C1 segment of cervical spinal cord (tissue), 14 donors: ENCODE measurements at regions not wholly inside any gene's neighbourhood (a gene's known extent, or its start where the extent isn't known, plus 50 kb on each side); places are given as distances from the start of the nearest gene placed in this dataset.

Experiments used
- DNase-seq, 14 donors: peaks; one replicate each; lab custom pipeline; 2025; lab: John Stamatoyannopoulos, UW

- DNase-seq: no peak
Measured at GRCh38 chr16:85187886-85188285, 75.6 kb upstream of the CIBAR2 start.

- DNase-seq: no peak
Measured at GRCh38 chr16:85188822-85189672, 76.8 kb upstream of the CIBAR2 start.

DNA sequence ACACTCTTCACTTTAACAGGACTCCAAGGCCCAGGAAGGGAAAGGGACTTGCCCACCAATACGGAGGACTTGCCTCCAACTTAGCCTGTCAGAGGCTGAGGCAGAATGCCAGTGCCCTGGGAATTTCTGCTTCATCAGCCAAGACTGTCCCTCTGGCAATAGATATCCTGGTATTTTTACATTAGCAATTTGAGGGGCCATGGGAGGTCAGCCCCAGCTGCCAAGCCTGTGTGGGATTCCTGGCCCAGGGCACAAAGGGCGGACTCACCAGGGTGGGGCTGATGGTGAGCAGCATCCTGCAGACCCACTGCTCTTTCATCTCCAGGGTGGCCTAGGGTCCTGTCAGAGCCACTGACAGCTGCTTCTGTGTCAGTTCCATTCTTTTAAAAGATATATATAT lies 78.3 kb upstream of the CIBAR2 start:
- DNase-seq: no peak

GRCh38 chr16:85191341-85191965 lies 79.2 kb upstream of the CIBAR2 start:
- no peak for DNase-seq

DNA sequence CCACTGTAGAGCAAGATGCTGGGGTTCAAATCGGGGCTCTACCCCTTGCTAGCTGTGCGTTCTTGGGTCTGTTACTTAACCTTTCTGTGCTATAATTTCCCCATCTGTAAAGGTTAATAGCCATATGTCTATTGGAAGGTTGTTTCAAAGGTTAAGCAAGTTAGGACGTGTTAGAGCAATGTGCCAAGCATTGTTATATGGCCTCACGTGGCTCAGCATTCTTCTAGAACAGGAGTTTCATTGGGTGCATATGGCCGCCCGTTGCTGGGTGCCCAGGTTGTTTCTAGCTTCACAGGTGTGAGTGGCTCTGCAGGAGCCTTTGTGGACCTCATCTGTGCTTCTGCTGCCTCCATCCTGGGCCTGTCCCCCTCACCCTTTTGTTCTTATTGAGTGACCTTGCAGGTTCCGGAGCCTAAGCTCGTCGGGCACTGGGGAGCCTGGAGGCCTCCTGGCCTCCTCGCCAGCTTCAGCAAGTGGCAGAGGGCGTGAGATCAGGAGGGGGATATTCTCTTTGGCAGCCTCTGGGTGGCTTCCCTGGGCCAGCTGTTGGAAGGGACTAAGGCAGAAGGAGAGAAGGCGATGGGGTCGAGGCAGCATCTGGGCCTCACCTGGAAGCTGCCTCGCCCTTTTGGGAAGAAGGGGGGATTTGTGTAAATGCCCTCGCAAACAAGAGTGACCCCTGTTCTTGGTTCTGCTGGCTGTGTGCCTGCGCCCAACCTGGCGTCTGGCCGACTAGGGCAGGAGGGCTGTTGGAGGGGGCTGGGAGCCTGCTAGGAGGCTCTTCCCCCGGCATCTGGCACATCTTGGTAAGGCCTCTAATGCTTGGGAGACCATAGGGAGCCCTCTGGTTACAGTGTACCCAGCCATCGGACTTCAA lies 80.2 kb upstream of the CIBAR2 start:
- DNase-seq: no peak

GRCh38 chr16:85193115-85193493 lies 80.8 kb upstream of the CIBAR2 start:
- DNase-seq: no peak

DNA sequence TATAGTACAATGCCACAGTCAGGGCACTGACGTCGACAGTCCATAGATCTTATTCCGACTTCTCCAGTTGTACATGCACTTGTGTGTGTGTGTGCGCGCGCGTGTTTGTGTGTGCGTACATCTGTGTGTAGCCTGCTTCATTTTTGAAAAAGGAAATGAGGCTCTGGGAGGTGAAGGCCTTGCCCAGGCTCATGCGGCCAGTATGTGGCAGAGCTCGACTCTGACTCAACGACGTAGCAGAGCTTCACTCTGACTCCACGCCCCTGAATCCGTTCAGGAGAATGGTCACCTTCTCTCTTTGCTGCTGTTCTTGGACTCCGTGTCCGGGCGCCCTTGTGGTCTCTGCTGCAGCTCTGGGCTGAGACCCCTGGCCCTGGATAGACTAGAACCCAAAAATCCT lies 81.6 kb upstream of the CIBAR2 start:
- DNase-seq: no peak

DNA sequence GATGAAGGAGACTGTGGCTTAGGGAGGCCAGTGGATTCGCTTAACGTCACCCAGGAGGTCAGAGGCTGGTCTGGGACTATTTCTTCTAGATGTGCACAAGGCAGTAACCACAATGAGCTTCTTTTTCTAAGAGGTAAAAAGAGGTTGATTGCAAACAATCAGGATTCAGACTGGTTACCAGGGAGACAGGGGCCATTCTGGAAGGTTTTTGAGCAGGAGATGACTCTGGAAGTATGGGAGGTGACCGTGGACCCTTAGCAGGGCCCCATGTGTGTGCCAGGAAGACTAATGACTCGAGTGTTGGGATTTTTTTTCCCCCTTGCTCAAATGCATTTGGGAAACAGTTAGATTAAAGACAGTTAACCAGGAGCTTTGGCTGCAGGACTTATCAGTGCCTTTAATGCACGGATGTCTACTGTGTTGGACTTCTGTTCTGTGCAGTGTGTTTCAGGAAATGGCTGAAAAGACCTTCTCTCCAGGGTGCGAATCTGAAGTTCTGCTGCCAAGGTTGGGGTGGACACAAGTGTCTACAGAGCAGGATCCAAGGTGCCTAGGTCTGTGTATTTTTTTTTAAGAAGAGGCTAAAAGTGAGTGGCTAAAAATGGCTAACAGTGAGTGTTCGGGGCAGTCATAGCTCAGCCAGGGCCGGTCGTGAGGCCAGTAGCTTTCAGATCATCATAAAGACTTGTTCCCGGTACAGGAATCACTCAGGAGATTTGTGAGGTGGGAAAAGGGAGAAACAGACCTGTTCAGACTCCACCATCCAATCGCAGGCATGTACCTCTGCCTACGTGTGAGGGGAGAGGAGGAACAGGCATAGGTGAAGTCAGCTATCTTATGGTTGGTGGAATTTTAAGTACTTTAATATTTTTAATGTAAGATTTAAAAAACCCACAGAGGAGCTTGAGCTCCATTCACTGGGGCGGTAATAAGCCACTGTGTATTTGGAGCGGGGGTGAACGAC lies 82.3 kb upstream of the CIBAR2 start:
- DNase-seq: no peak

DNA sequence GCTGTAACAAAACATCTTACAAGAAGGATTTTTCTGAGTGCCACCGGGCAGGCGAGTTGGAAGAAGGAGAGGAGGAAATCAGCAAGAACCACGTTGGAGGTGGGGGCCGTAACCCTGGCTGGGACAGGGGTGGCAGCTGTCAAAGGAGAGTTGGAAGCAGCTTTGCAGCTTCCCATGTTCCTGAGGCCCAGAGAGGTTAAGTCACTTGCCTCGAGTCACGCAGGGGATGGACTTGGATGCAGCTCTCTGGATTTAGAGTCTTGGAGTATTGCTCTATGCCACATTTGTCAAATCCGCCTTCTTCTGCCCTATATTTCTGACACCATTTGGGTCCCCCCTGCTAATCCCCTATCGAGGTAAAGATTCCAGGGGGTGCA lies 83.0 kb upstream of the CIBAR2 start:
- DNase-seq: no peak

- peak in 4 of 14 donors; percentile 5 to 26 (median 14) for DNase-seq
Measured at GRCh38 chr16:85195900-85196772, 83.9 kb upstream of the CIBAR2 start.

DNA sequence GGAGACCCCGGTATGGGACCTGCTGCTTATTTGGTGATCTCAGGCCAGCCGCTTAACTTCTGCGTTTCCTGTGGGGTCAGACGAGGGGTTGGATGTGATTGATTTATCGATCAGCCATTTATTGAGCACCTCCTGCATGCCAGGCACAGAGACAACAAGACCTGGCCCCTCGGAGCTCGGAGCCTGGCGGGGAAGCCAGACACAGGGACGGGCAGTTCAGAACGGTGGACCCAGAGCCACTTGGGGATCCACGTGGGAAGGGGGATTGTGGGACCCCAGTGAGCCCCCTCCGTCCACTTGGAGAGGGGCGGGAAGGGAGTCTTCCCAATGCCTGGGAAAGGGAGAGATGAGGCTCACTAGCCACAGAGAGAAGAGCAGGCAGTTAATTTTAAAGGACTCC lies 84.7 kb upstream of the CIBAR2 start:
- no peak for DNase-seq

DNA sequence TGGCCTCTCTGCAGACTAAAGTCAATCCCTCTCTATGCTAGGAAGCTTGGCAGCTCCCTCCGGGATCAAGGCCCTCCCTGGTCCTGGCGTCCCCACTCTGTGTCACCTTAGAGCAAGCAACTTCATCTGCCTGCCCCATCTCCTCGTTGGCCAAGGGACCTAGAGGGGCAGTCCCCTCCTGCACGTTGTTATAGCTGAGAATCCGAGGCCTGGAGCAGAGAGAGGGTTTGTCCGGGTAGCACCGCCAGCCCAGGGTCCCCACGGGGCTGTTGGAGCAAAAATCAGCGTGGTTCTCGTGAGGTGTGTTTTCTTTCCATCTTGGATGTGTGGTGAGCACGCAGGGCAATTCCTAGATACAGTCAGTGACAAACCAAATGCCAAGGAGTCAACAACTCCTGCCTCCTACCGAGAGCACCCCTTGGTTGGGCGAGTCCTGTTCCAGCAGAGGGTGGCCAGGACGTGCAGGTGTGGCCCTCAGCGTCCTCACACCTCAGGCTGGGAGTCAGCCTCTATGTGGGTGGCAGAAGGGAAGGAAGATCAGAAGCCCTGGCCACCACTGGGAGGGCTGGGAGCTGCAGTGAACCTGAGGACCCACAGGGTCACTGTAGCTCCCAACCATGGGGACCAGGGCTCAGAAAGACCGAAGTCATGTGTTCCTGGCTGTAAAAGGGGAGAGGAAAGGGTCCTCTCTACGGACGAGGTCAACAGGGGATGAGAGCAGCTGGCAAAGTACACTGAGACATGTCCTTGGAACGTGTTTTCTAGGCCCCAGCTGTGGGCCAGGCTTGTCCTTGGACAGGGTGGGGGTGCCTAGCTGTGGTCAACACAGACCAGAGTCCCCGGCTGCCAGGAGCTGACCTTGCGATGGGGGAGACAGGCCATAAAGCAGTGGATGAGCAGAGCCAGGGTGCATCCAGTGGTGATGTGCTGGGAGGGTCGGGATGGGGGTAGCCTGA lies 85.6 kb upstream of the CIBAR2 start:
- no peak for DNase-seq

GRCh38 chr16:85199069-85199725 lies 86.9 kb upstream of the CIBAR2 start:
- DNase-seq: no peak

DNA sequence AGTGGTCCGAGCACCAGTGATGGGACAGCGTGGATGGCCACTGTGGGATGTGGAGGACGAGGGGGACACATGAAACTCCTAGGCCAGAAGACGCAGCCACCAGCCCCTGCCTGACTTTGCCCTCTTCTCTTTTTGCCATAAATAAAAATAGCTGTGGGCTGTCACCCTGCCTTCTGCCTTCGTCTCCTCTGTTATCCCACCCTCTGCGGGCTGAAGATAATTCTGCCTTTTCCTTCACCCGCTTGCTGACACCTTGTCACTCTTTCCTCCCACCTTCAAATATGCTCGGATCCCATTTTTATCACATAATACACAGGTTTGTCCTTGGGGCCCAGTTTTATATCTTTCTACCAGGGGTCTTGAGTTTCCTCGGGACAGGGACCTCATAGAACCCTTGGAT lies 87.6 kb upstream of the CIBAR2 start:
- DNase-seq: no peak

- no peak for DNase-seq
Measured at GRCh38 chr16:85200471-85201278, 88.4 kb upstream of the CIBAR2 start.

DNA sequence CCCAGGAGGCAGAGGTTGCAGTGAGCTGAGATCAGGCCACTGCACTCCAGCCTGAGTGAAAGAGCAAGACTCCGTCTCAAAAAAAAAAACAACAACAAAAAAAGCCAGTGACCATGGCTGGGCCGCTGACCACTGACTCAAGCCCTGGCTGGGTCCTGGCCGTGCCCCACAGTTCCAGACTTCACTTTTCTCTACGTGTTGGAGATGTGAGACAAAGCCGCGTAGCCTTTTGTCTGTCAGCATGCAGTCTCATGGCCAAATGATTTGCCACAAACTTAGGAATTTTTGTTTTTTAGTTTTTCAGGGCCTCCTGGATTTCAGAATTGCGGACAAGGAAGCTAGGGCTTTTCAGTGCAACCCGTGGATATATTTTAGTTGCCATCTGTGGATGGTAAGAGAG lies 89.3 kb upstream of the CIBAR2 start:
- peak in 1 of 14 donors; percentile 21 for DNase-seq

- DNase-seq: peak in 1 of 14 donors; percentile 20
Measured at GRCh38 chr16:85202051-85202601, 89.9 kb upstream of the CIBAR2 start.
